SH-SY5Y (cell line): ENCODE measurements at regions not wholly inside any gene's neighbourhood (a gene's known extent, or its start where the extent isn't known, plus 50 kb on each side); places are given as distances from the start of the nearest gene placed in this dataset.

Experiments
- GATA2 ChIP-seq: IDR thresholded peaks from 2 replicates; pipeline ENCODE4 v1.6.1; 2011; ENCODE audit warnings: mild to moderate bottlenecking, low read depth, low read length
- GATA3 ChIP-seq: IDR thresholded peaks from 2 replicates; pipeline ENCODE4 v1.6.1; 2011; ENCODE audit warnings: low read depth, mild to moderate bottlenecking, low read length, moderate library complexity

GRCh38 chr11:24391167-24391566, 105.7 kb upstream of the LUZP2 start:
- no peak for TF ChIP-seq GATA2
- TF ChIP-seq GATA3: no peak
